T47D (cell line): ENCODE measurements at regions not wholly inside any gene's neighbourhood (a gene's known extent, or its start where the extent isn't known, plus 50 kb on each side); places are given as distances from the start of the nearest gene placed in this dataset.

Experiments
- DNase-seq, 2 experiments: peaks; one replicate each; pipeline versions ENCODE4 v3.0.0 to v3.0.0-alpha.2; 2011 to 2012; ENCODE audit warnings: low read depth in 1 of 2, low spot score in 1 of 2
- JUND ChIP-seq: IDR thresholded peaks from 2 replicates; pipeline ENCODE4 v1.6.1; 2012; ENCODE audit warnings: low read depth
- in situ Hi-C: cut with HindIII; loops from 2 replicates; pipeline ENCODE4 v1.10.0; 2016; ENCODE audit warnings: low sequenced_read_pairs, low pct_unique_long_range_greater_than_20kb

- DNase-seq, result no peak
- no peak for TF ChIP-seq JUND
- in situ Hi-C loops, result no loop called here
These were observed 175.7 kb downstream of the DHX15 start for GRCh38 chr4:24408640-24409039.

GRCh38 chr4:24405926-24406325 is 178.4 kb downstream of the DHX15 start:
- no peak for TF ChIP-seq JUND
- DNase-seq, result no peak
- in situ Hi-C loops, result no loop called here

- in situ Hi-C loops, result no loop called here
These were observed 179.0 kb downstream of the DHX15 start for GRCh38 chr4:24405341-24405740.

GRCh38 chr4:24404281-24404680 is 180.1 kb downstream of the DHX15 start:
- no peak for DNase-seq
- TF ChIP-seq JUND, result no peak
- in situ Hi-C loops, result no loop called here

More at GRCh38 chr4:24405341-24405740, 179.0 kb downstream of the DHX15 start:
- no peak for DNase-seq
- no peak for TF ChIP-seq JUND

GRCh38 chr4:24403265-24403664 is 181.1 kb downstream of the DHX15 start:
- no peak for DNase-seq
- in situ Hi-C loops, result no loop called here

GRCh38 chr4:24400537-24400936 is 183.8 kb downstream of the DHX15 start:
- no peak for TF ChIP-seq JUND
- no peak for DNase-seq
- in situ Hi-C loops, result no loop called here

More at GRCh38 chr4:24403265-24403664, 181.1 kb downstream of the DHX15 start:
- TF ChIP-seq JUND, result no peak

- TF ChIP-seq JUND, result no peak
- in situ Hi-C loops, result no loop called here
- DNase-seq, result no peak
These were observed 187.4 kb downstream of the DHX15 start for GRCh38 chr4:24396988-24397387.

- TF ChIP-seq JUND, result no peak
- DNase-seq, result peak; percentile 2 to 37
- in situ Hi-C loops, result no loop called here
These were observed 188.4 kb downstream of the DHX15 start for GRCh38 chr4:24395937-24396336.

- DNase-seq, result no peak
- TF ChIP-seq JUND, result no peak
- in situ Hi-C loops, result no loop called here
These were observed 190.3 kb downstream of the DHX15 start for GRCh38 chr4:24394041-24394440.

GRCh38 chr4:24392613-24393012 is 191.7 kb downstream of the DHX15 start:
- DNase-seq, result no peak
- in situ Hi-C loops, result no loop called here
- no peak for TF ChIP-seq JUND

GRCh38 chr4:24382381-24382780 is 202.0 kb downstream of the DHX15 start:
- DNase-seq, result no peak
- in situ Hi-C loops, result no loop called here
- TF ChIP-seq JUND, result no peak

GRCh38 chr4:24380957-24381665 is 203.2 kb downstream of the DHX15 start:
- in situ Hi-C loops, result no loop called here
- TF ChIP-seq JUND, result no peak
- no peak for DNase-seq

GRCh38 chr4:24373704-24374103 is 210.7 kb downstream of the DHX15 start:
- DNase-seq, result no peak
- in situ Hi-C loops, result no loop called here
- no peak for TF ChIP-seq JUND

- in situ Hi-C loops, result no loop called here
- no peak for DNase-seq
- TF ChIP-seq JUND, result no peak
These were observed 211.5 kb downstream of the DHX15 start for GRCh38 chr4:24372881-24373280.
